ENCODE measurements at regions not wholly inside any gene's neighbourhood (a gene's known extent, or its start where the extent isn't known, plus 50 kb on each side); places are given as distances from the start of the nearest gene placed in this dataset.
"Not testable (repeated sequence)": the region's sequence is repeated elsewhere in the genome, so short reads cannot be mapped to it uniquely, and the experiment has no call there.

- no peak overlapping the region for H3K4me3 ChIP-seq
- H3K4me1 ChIP-seq (replicated peaks): no peaks in the 10 kb centered on the region
- H3K9me3 ChIP-seq (replicated peaks): no peaks in the 10 kb centered on the region
- no peaks in the 10 kb centered on the region for H3K36me3 ChIP-seq
- H3K27me3 ChIP-seq (replicated peaks): peaks cover 5% of the 10 kb centered on the region; the same call in 1 of the 2 replicates
- no peak for DNase-seq (ENCODE audit: low read depth in 1 of 2, low spot score in 2 of 2)
- no peak overlapping the region for H3K27ac ChIP-seq
Observed at GRCh38 chr10:84571146-84571545, 242.8 kb downstream of the CCSER2 start.

- Histone ChIP-seq H3K27ac (no peak overlapping the region), H3K9me3 (replicated peaks) (no peaks in the 10 kb centered on the region), H3K27me3 (replicated peaks) (no peaks in the 10 kb centered on the region), H3K4me3 (no peak overlapping the region), H3K4me1 (replicated peaks) (no peaks in the 10 kb centered on the region), H3K36me3 (no peaks in the 10 kb centered on the region)
- no peak for DNase-seq (ENCODE audit: low read depth in 1 of 2, low spot score in 2 of 2)
Observed at GRCh38 chr10:84574102-84574501, 245.7 kb downstream of the CCSER2 start.

- no peak overlapping the region for H3K4me3 ChIP-seq
- H3K9me3 ChIP-seq (replicated peaks): no peaks in the 10 kb centered on the region
- no peak overlapping the region for H3K27ac ChIP-seq
- no peak for DNase-seq (ENCODE audit: low read depth in 1 of 2, low spot score in 2 of 2)
- no peaks in the 10 kb centered on the region for H3K27me3 ChIP-seq (replicated peaks)
- no peaks in the 10 kb centered on the region for H3K36me3 ChIP-seq
- no peaks in the 10 kb centered on the region for H3K4me1 ChIP-seq (replicated peaks)
Observed at GRCh38 chr10:84581976-84582375, 253.6 kb downstream of the CCSER2 start.

- no peak for DNase-seq (ENCODE audit: low read depth in 1 of 2, low spot score in 2 of 2)
- Histone ChIP-seq H3K4me1 (replicated peaks) (no peaks in the 10 kb centered on the region), H3K27ac (no peak overlapping the region), H3K36me3 (no peaks in the 10 kb centered on the region), H3K9me3 (replicated peaks) (no peaks in the 10 kb centered on the region), H3K27me3 (replicated peaks) (no peaks in the 10 kb centered on the region), H3K4me3 (no peak overlapping the region)
Observed at GRCh38 chr10:84583501-84583900, 255.1 kb downstream of the CCSER2 start.

GRCh38 chr10:84587789-84588188 is 259.4 kb downstream of the CCSER2 start:
- Histone ChIP-seq H3K4me3 (no peak overlapping the region), H3K9me3 (replicated peaks) (no peaks in the 10 kb centered on the region), H3K27me3 (replicated peaks) (no peaks in the 10 kb centered on the region), H3K4me1 (replicated peaks) (no peaks in the 10 kb centered on the region), H3K36me3 (no peaks in the 10 kb centered on the region), H3K27ac (no peak overlapping the region)
- DNase-seq (ENCODE audit: low read depth in 1 of 2, low spot score in 2 of 2): no peak

- DNase-seq (ENCODE audit: low read depth in 1 of 2, low spot score in 2 of 2): no peak
- no peaks in the 10 kb centered on the region for H3K4me1 ChIP-seq (replicated peaks)
- H3K27me3 ChIP-seq (replicated peaks): no peaks in the 10 kb centered on the region
- no peaks in the 10 kb centered on the region for H3K9me3 ChIP-seq (replicated peaks)
- H3K36me3 ChIP-seq: no peaks in the 10 kb centered on the region
- no peak overlapping the region for H3K4me3 ChIP-seq
- no peak overlapping the region for H3K27ac ChIP-seq
Observed at GRCh38 chr10:84588426-84588825, 260.0 kb downstream of the CCSER2 start.

- Histone ChIP-seq H3K27ac (no peak overlapping the region), H3K4me3 (no peak overlapping the region), H3K27me3 (replicated peaks) (no peaks in the 10 kb centered on the region), H3K36me3 (no peaks in the 10 kb centered on the region), H3K9me3 (replicated peaks) (no peaks in the 10 kb centered on the region), H3K4me1 (replicated peaks) (no peaks in the 10 kb centered on the region)
- no peak for DNase-seq (ENCODE audit: low read depth in 1 of 2, low spot score in 2 of 2)
Observed at GRCh38 chr10:84588971-84589370, 260.6 kb downstream of the CCSER2 start.

GRCh38 chr10:84589526-84590205 is 261.3 kb downstream of the CCSER2 start:
- H3K4me1 ChIP-seq (replicated peaks): no peaks in the 10 kb centered on the region
- no peak overlapping the region for H3K27ac ChIP-seq
- no peaks in the 10 kb centered on the region for H3K9me3 ChIP-seq (replicated peaks)
- H3K36me3 ChIP-seq: no peaks in the 10 kb centered on the region
- no peak for DNase-seq (ENCODE audit: low read depth in 1 of 2, low spot score in 2 of 2)
- no peaks in the 10 kb centered on the region for H3K27me3 ChIP-seq (replicated peaks)
- H3K4me3 ChIP-seq: no peak overlapping the region

- no peak for DNase-seq (ENCODE audit: low read depth in 1 of 2, low spot score in 2 of 2)
Observed at GRCh38 chr10:84590327-84591193, 262.2 kb downstream of the CCSER2 start.

GRCh38 chr10:84593506-84593905 is 265.1 kb downstream of the CCSER2 start:
- Histone ChIP-seq H3K4me1 (replicated peaks) (no peaks in the 10 kb centered on the region), H3K27ac (no peak overlapping the region), H3K4me3 (no peak overlapping the region), H3K27me3 (replicated peaks) (peaks cover 4% of the 10 kb centered on the region; the same call in 1 of the 2 replicates), H3K9me3 (replicated peaks) (no peaks in the 10 kb centered on the region), H3K36me3 (no peaks in the 10 kb centered on the region)
- DNase-seq (ENCODE audit: low read depth in 1 of 2, low spot score in 2 of 2): no peak

More at GRCh38 chr10:84590327-84591193, 262.2 kb downstream of the CCSER2 start:
- H3K4me3 ChIP-seq: no peak overlapping the region
- no peaks in the 10 kb centered on the region for H3K4me1 ChIP-seq (replicated peaks)
- 0 out of 2 replicates have a peak, but pooled peaks cover 4% of the 10 kb centered on the region for H3K27me3 ChIP-seq (replicated peaks)
- no peaks in the 10 kb centered on the region for H3K9me3 ChIP-seq (replicated peaks)
- H3K27ac ChIP-seq: no peak overlapping the region
- H3K36me3 ChIP-seq: no peaks in the 10 kb centered on the region

GRCh38 chr10:84596585-84596984 is 268.2 kb downstream of the CCSER2 start:
- no peaks in the 10 kb centered on the region for H3K9me3 ChIP-seq (replicated peaks)
- no peak overlapping the region for H3K27ac ChIP-seq
- H3K4me1 ChIP-seq (replicated peaks): no peaks in the 10 kb centered on the region
- H3K36me3 ChIP-seq: no peaks in the 10 kb centered on the region
- H3K4me3 ChIP-seq: no peak overlapping the region
- peaks cover 4% of the 10 kb centered on the region; the same call in 1 of the 2 replicates for H3K27me3 ChIP-seq (replicated peaks)
- DNase-seq (ENCODE audit: low read depth in 1 of 2, low spot score in 2 of 2): no peak

- H3K4me3 ChIP-seq: no peak overlapping the region
- no peak overlapping the region for H3K27ac ChIP-seq
- no peaks in the 10 kb centered on the region for H3K9me3 ChIP-seq (replicated peaks)
- DNase-seq (ENCODE audit: low read depth in 1 of 2, low spot score in 2 of 2): no peak
- H3K27me3 ChIP-seq (replicated peaks): peaks cover 4% of the 10 kb centered on the region; the same call in 1 of the 2 replicates
- no peaks in the 10 kb centered on the region for H3K4me1 ChIP-seq (replicated peaks)
- H3K36me3 ChIP-seq: no peaks in the 10 kb centered on the region
Observed at GRCh38 chr10:84599254-84599653, 270.9 kb downstream of the CCSER2 start.

- no peaks in the 10 kb centered on the region for H3K9me3 ChIP-seq (replicated peaks)
- H3K4me3 ChIP-seq: no peak overlapping the region
- no peaks in the 10 kb centered on the region for H3K4me1 ChIP-seq (replicated peaks)
Observed at GRCh38 chr10:84600947-84601346, 272.6 kb downstream of the CCSER2 start.

GRCh38 chr10:84602543-84602942 is 274.2 kb downstream of the CCSER2 start:
- not testable (repeated sequence) for H3K9me3 ChIP-seq (replicated peaks); H3K27ac ChIP-seq; H3K4me3 ChIP-seq; DNase-seq (ENCODE audit: low read depth in 1 of 2, low spot score in 2 of 2); H3K27me3 ChIP-seq (replicated peaks); H3K4me1 ChIP-seq (replicated peaks); H3K36me3 ChIP-seq

More at GRCh38 chr10:84600947-84601346, 272.6 kb downstream of the CCSER2 start:
- Histone ChIP-seq H3K36me3 (no peaks in the 10 kb centered on the region), H3K27ac (no peak overlapping the region), H3K27me3 (replicated peaks) (no peaks in the 10 kb centered on the region; the same call in 1 of the 2 replicates)
- no peak for DNase-seq (ENCODE audit: low read depth in 1 of 2, low spot score in 2 of 2)

Measured in SJSA1 (cell line).